ENCODE measurements at regions not wholly inside any gene's neighbourhood (a gene's known extent, or its start where the extent isn't known, plus 50 kb on each side); places are given as distances from the start of the nearest gene placed in this dataset.
"Not testable (repeated sequence)": the region's sequence is repeated elsewhere in the genome, so short reads cannot be mapped to it uniquely, and the experiment has no call there.

DNA sequence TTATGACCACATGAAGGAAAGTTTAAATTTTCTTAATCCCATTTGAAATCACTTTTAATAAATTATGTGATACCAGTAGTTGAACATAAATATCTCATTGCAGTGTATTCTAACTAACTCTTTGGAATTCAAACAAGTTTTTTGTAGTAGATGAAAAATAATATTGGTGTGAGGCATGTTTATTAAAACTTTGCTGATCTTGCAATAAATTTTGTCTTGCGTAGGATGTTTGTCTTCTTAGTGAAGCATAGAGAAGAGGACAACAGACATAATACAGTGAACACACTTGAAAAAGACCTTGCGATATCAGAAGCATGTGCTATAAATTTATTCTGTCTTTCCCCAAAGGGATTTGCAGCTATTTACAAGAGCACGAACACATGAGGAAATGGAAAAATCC, 140.7 kb downstream of the HTR1B start:
- no peak for DNase-seq

DNA sequence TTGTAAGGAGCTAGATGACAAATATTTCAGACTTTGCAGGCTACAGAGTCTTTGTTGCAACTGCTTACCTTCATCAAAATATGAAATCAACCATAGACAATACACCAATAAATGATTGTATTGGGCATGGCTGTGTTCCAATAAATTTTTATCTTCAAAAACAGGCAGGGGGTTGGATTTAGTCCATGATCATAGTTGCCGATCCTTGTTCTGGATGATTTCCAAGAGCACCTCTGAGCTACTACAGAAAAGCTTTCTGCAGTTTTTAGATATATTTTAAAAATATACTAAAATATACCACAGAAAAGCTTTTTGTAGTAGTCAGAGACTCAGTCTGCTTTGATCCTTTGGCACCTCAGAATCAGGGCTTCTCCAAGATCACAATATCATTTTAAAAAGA, 145.0 kb downstream of the HTR1B start:
- DNase-seq, result no peak

DNA sequence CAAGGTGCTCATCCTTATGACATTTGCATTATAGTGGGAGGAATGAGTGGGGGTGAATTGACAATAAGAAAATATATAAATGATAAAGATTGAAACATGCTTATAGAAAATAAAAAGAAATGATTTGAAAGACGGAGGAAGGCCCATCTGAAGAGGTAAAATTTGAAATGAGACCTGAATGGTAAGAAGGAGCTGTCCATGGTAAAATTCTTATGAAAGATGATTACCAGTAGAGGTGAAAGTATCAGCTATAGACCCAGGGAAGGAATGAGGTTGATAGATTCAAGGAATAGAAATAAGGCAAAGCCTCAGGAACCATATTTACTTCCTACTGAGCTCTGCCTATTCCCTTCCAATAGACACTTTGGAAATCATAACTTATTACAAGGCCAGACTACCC, 149.7 kb downstream of the HTR1B start:
- no peak for DNase-seq

DNA sequence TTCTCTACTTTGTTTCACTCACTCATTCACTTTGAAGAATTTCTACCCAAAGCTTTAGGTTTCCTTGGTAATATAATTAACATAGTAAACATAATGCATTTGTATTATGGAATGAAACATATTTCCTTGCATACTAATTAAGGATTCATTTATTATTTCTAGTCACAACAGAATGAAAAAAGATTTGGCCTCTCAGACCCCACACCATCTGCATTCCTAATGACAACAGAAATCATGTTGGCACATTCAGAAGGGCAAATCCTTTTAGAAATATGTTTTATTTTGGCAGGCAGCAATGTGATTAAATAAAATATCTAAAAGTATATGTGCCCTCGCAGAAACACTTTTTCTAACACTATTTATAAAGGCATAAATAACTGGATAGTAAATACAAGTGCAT, 163.4 kb downstream of the HTR1B start:
- no peak for DNase-seq

DNA sequence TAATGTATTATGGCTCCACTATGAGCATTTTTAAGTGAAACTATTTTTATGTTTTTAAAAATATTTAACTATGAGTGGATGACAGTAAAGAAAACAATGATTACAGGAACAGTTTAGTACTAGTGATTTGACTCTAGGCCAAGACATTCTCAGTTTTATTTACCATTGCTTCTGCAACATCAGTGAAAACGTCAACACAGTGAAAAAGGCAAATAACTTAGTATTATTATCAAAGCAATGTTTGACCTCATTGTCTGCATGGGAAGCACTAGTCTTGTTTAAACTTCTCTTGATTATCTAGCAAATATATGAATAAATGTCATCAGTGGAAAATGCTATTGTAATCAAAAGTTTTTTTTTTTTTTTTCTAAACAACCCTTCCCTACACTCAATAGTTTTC, 165.0 kb downstream of the HTR1B start:
- no peak for DNase-seq

DNA sequence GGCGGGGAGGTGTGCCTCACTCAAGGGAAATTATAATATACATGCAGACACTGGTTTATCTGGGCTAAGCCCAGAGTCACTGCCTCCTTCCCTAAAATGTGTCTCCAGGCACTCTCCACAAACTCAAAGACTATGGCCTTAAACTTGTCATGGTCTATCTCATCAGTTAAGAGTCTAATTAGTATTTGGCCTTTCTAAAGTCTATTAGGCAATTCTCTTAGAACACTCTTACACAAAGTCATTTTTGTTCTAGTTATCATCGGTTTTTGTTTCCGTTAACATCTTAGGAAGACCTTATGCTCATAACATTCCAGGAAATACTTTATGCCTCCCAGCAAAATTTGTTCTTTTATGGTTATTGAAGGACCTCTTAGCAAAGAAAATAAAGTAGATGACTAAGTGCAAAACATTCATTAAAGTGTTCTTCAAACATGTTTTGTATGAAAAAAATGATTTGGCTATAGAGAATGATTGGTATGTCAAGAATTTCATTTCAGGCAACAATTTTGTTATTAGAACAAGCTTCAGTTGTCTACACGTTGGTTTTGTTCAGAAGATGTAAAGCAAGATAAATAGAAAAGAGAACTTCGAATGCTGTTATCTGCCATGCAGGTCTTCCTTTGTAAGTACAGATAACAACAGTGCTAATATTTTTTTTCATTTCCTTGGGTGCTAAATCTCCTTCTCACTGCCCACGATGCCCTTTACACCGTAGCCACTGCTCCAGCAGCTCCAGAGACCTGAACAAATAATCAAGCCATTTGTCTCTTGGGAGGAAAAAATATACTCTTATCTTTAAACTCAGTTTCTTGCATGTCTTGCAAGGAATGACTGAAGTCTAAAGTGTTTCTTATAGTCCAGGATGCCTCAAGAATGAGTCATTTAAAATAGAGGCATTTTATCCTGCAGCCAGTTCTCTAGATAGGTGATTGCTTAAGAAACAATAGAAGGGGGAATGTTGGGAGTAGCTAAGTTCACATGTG, 170.4 kb downstream of the HTR1B start:
- no peak for DNase-seq

DNA sequence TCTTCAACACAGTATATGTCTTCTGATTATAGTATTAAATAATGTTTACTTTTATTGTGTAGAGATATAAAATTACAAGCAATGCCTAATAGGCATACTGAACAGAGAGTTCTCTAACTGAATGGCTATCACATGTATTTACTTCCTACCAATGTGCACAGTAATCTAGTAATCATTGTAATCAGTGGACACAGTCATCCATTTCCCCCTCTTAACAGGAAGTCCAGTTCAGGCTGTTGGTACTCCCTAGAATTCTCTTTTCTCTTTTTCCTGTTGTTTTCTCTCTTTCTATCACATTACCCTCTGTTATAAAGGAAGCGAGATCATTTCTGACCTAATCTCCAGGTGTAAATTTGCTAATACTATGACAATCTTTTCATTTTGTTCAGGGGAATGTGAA, 172.5 kb downstream of the HTR1B start:
- DNase-seq, result no peak

DNA sequence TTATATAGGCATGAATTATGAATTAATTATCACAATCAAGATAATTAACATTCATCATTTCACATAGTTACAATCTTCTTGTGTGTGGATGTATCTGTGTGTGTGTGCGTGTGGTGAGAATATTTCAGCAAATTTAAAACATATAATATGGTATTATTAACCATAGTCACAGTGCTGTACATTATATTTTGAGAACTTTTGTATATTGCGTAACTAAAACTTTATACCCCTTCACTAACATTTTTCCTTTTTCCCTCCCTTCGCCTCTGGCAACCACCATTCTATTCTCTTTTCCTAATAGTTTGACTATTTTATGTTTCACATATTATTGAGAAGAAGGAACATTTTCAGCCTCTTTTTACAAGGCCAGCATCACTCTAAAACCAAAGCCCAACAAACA, 176.8 kb downstream of the HTR1B start:
- DNase-seq, result no peak

DNA sequence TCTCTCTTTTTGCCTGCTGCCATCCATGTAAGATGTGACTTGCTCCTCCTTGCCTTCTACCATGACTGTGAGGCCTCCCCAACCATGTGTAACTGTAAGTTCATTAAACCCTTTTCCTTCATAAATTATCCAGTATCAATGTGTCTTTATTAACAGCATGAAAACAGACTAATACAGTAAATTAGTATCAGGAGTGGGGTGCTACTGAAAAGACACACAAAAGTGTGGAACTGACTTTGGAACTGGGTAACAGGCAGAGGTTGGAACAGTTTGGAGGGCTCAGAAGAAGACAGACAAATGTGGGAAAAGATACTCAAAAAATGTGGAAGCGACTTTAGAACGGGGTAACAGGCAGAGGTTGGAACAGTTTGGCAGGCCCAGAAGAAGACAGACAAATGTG, 189.4 kb downstream of the HTR1B start:
- DNase-seq, result no peak

DNA sequence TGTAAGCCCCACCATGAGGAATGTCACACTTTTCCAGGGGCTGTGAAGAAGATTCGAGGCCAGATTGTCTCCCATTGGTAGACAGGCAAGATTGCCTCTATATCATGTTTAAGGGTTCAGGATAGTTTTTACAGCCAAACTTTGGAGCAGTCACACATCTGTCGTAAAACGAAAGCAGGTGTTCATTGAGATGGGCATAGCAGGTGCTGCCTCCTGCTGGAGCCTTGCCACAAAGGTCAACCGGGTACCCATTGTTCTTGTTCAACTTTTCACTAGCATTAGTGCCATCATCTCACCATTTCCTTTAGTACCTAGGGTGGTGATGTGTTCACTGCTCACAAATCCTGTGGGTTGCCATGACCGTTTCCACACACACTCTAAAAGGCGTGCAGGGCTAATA, 198.3 kb downstream of the HTR1B start:
- DNase-seq, result no peak

DNA sequence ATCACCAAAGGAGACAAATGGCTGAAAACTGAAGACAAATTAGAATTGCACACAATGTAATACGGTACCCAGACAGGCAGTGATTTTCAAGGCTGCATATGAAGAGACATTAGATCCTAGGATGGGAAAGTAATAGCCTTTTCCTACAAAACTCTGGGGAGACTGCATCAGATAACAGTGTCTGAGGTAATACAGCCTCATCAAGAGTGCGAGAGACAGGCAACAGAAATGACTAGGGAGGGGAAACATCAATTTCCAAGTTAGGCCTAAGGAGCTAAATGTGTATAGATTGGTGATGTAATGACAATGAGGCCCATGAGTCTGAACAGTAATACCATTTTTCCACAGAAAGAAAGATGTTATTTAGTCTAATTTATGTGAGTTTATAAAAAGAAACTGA, 200.3 kb downstream of the HTR1B start:
- DNase-seq, result no peak

DNA sequence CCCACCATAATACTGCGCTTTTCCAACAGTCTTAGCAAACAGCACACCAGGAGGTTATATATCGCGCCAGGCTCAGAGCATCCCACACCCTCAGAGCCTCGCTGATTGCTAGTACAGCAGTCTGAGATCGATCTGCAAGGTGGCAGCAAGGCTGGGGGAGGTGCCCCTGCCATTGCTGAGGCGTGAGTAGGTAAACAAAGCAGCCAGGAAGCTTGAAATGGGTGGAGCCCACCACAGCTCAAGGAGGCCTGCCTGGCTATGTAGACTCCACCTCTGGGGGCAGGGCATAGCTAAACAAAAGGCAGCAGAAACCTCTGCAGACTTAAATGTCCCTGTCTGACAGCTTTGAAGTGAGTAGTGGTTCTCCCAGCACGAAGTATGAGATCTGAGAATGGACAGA, 211.5 kb downstream of the HTR1B start:
- DNase-seq, result not testable (repeated sequence)

DNA sequence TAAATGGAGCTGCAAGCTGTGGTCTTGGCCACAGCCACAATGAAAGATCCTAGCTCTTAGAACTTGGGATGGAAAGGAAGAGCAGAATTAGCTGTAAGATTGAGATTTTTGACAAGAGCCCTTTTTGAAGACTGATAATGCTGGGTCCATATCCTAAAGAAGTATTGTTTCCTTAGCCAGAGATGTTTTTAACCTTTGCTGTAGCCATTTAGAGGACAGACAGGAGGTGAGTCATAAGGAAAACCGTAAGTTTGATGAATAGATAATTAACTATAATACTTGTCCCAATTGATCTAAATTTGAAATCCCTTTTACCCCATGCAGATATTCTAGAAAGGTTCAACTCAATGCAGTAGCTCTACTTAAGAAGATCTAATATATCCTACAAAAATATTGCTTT, 213.7 kb downstream of the HTR1B start:
- DNase-seq, result no peak

DNA sequence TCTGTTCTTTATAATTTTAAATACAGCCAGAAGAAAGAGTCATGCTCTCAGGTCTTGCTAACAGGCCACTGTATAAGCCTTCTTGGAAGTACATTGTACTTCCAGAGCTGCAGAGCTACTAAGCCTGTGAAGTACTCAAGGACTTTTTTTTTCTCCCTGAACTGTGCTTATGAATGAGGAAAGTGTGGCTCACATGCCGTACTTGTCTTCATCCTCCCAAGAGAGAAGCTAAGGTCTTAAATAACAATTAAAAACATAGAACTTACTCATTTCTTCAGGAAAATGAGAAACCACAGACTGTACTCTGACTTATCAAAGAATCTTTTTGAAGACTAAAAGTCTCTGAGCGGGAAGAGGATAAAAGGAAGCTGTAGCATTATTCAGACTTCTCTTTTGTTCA, 218.3 kb downstream of the HTR1B start:
- no peak for DNase-seq

DNA sequence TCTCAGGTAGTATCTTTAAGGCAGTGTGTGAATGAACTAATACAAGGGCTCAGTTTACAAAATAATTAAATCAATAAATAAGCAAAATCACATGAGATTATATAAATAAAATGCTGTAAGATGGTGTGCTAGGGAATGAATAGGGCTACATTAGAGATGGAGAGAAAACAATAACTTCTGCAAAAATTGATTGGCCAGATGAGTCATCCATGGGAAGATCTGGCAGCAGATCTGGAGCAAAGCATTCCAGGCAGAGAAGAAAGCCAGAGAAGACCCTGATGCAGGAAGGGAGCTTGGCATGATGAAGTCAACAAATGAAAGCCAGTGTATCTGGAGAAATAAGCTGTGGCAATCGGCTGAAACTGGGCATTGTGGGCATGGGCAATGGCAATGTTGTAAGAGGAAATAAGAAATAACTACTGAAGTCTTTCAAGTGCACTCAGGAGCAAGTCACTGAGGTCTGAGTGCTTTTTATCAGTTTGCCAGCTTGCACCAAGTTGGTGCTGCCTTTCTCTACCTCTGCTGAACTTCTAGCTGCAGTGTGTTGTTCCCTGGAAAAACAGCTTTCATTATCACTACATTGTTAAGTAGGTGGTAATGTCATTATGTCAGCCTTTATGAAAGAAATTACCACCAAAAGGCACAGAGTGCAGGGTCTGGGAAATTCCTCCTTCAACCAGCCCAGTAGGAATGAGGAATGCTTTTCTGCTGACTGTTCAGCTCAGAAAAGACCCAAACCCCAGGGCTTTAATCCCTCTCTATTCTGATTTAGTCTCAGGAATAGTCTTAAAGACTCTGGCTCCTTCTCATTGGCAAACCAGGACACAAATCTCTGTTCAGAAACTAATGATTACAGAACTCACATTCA, 231.6 kb downstream of the HTR1B start:
- DNase-seq, result no peak

DNA sequence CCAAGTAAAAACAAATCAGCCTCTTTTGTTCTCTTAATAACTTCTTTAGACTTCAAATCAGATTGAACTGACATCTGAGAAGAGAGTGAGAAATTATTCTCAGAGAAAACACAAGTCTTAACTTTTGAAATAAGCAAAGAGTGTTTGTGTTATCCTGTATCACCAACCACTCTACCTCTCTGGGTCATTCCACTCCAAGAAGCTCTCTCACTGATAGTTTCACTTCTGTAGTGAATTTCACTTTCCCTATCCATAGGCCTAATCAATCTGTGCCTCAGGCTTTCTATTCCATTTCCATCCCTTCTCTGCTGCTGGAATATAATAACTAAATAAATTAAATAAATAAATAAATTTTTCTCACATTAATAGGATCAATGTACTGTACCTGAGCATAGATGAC, 235.0 kb downstream of the HTR1B start:
- no peak for DNase-seq

DNA sequence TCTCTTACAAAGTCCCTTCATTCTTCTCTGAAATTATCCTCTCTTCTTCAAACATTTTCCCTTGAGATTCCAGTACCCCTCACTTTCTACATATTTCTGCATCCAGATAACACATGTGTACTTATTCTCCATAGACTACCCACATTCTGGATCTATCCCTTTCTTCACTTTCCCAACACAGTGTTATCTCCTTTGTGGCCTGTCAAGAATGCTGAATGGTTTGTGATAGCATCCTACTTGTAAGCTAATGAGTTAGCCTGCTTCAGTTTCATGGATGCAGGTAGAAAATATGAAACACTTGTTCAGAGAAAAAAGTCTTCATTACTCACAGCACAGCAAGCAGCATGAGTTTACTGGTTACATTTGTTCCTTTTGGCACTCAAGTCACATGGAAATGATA, 245.4 kb downstream of the HTR1B start:
- DNase-seq, result no peak

DNA sequence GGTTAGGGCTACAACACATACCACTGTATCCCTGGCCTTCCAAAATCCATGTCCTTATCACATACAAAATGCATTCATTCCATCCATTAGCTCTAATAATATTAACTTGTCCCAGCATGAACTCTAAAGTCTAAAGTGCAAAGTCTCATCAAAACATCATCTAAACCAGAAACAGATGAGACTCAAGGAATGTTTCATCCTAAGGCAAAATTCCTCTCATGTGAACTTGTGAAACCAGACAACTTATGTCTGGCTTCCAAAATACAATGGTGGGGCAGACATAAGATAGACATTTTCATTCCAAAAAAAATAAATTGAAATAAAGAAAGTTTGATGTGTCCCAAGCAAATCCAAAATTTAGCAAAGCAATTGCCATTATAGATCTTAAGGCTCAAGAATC, 257.4 kb downstream of the HTR1B start:
- DNase-seq, result no peak

DNA sequence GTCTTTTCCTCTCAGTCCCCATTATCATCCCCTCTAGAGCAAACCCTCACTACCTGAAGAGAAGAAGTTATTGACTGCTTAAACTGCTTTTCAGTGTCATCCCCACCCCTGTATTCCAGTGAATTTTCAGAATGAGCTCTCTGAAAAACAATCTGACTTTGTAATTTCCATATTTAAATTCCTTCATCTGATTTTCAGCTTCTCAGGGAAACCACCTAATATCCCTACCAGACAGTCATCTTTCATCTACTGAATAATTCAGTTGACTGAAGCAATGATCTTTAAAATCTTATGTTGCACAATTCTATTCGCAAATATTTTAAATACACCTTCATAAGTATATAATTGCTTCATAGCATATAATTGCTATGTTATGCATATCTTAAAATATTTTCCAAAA, 258.7 kb downstream of the HTR1B start:
- no peak for DNase-seq

DNA sequence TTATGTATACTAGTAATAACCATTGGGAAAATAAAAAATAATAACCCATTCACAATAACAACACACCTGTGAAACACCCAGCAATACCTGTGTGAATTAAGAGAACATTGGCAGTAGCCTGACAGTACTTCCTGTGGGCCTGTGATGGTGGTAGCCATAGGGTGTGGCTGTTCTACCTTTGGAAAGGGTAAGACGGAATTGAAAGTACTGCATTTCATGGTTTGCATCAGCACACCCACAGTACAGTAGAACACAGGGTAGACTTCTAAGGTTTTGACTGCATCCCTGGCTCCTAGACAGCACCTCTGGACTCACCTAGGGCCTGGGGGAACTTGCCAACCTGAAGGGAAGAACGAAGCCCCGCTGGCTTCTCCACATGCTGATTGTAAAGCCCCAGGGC, 279.8 kb downstream of the HTR1B start:
- no peak for DNase-seq

DNA sequence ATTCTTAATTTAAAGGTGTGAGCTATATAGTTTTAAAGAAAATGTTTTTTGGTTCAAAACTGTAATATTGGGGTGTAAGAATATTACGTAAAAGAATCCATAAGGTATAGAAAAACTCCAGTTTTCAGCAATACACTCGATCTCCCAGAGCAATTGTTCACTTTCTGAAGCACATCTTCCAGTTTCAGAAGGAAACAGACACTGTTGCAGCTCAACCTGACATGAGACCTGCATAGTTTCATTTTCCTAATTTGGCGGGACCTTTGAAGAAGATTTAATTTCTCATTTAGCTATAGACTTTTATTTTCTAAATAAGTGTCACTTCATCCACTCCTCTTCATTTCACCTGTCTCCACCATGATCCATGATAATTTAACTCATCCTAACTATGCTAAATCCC, 281.5 kb downstream of the HTR1B start:
- DNase-seq, result no peak

DNA sequence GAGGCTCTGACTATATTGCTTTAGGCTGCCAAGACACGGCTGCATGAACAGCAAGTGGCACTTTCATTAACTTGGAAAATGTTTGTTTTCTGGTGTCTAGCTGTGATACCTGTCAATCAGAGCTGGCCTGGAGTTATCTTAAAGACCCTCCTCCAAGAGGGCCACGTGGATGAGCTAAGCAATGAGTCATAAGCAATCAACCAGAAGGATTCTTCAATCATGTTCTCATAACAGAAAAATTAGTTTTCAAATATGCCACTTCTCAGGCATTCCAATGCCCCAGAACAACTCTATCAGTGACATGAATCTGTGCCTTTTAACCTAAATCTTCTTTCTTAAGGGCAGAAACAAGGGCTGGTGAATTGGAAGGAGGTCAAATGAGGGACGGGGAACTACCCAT, 283.0 kb downstream of the HTR1B start:
- no peak for DNase-seq

DNA sequence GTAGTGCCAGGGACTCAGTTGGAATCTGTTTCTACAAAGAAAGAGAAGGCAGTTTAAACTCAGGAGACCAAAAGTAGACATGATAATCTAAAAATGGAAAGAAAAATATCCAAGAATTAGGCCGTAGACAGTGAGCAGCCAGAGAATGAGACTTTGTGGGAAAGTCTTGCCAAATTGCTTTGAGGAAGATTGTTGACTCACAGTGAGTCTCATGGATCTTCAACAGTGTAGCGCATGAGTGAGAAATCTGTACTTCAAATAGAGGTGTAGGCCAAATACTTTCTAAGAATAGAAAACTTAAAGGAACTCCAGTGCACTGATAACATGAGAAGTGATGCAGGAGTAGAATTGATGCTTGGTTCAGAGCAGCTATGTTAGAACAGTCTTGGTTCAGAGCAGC, 284.5 kb downstream of the HTR1B start:
- no peak for DNase-seq

DNA sequence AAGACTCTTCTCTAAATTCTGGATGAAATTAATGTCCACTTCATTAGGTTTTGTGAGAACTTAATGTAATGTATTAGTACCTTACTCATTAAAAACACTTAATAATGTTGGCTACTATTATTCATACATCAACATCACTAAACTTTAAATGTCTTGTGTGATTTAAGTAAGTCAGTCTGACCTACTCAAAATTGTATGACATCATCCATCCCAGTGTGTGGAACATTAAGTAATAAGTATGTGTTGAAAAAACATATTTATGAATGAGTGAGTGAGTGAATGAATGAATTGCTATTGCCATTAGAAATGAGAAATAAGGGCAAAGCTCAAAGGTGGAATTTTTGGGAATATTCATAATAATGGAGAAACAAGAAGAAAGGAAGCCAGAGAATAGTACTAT, 285.8 kb downstream of the HTR1B start:
- no peak for DNase-seq
